NCI-H2081 (cell line): ENCODE measurements at regions not wholly inside any gene's neighbourhood (a gene's known extent, or its start where the extent isn't known, plus 50 kb on each side); places are given as distances from the start of the nearest gene placed in this dataset.
"Not testable (repeated sequence)": the region's sequence is repeated elsewhere in the genome, so short reads cannot be mapped to it uniquely, and the experiment has no call there.

Experiments used
- DNase-seq, 2 experiments: peaks; one replicate each; lab custom pipeline; 2025; lab: John Stamatoyannopoulos, UW

DNA sequence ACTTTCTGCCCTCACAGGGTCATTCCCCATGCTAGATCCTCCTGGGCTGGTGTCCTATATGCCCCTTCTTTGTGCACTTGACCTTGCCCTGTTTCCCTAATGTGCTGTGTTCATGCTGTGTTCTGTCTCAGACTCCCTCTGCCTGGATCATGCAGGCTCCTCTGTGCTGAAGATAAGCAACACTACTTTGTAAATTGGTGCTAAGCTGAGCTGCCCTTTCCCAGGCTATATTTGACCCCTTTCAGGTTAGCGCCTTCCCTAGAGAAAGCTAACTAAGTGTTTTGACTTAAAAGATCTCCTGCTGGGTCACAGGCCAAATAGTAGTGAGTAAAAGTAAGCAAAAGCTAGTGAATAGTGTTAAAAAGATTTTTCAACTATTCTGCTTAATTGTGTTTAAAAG lies 257.2 kb upstream of the RGPD4 start:
- no peak for DNase-seq

DNA sequence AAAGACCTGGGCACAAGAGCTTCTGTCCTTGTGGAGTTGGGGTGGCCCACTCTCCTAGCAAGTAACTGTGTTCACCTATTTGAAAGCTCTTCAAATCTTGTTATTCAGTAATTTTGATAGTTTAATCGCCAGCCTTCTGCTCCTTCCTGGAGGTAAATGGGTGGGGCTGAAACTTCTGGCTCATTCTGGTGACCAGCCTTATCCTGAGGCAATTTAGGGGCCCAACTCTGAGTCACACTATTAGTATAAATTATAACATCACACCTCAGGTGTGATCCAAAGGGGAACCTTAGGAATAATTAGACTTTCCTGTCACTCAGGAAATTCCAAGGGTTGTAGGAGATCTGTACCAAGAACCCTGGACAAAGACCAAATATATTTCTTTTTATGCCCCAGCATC lies 255.8 kb upstream of the RGPD4 start:
- DNase-seq = no peak

DNA sequence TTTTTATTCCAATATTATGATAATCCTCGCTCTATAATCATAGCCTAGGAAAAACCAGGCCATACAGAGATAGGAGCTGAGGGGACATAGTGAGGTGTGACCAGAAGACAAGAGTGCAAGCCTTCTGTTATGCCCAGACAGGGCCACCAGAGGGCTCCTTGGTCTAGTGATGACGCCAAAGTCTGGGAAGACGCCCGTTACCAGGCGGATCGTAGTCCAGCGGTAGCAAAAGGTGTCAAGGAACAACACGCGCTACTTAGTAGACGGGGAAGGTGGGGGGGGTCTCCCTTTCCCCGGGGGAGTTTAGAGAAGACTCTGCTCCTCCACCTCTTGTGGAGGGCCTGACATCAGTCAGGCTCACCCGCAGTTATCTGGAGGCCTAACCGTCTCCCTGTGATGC lies 253.8 kb upstream of the RGPD4 start:
- not testable (repeated sequence) for DNase-seq

DNA sequence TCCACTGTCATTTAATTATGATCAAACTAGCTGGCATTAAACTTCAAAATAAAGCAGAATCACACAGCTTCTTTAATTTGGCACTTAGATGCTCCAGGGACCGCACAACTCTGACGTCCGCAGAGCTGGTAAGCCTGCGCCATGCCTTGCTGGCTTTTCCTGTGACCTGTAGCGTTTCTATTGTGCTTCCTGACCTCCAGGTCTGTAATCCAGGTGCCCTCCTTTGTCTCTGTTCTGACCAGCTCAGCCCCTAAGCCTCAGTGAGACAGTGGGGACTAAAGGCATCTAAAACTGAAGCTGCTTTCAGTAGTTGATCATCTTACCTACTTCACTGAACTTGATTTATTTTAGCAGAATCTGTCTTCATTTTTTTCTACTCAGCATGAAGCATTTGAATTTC lies 249.7 kb upstream of the RGPD4 start:
- no peak for DNase-seq

DNA sequence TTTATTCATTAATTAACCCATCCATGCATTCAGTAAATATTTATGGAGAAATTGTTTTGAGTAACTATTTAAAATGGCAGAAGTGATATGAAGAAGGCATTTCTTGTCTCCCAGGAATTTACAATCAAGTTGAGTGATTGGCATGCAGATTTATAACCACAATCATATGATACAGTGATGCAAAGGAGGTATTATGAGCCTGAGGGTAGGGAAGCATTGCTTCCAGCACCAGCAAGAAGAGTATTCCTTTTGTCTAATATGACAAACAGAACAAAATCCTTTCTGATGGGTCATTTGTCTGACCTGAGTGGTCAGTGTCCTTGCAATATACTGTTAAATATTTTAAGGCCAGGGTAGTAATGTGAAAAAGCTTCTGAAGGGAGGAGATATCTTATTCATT lies 244.2 kb upstream of the RGPD4 start:
- no peak for DNase-seq

DNA sequence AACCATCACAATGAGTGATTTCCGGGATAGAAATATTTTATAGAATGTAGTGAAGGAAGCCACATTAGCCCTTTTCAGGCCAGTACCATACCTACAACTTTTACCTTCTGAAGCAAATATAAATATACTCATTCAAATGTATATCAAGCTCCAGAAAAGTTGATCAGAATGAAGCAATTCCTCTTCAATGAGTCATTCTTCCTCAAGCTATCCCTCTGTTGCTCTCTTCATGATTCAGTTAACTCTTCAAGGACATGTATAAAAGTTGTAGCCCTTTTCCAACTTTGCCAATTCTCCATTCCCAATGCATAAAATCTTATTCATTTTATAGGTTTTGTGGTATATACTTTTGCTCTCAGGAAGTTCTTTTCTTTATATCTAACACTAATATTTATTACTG lies 242.1 kb upstream of the RGPD4 start:
- DNase-seq = no peak

DNA sequence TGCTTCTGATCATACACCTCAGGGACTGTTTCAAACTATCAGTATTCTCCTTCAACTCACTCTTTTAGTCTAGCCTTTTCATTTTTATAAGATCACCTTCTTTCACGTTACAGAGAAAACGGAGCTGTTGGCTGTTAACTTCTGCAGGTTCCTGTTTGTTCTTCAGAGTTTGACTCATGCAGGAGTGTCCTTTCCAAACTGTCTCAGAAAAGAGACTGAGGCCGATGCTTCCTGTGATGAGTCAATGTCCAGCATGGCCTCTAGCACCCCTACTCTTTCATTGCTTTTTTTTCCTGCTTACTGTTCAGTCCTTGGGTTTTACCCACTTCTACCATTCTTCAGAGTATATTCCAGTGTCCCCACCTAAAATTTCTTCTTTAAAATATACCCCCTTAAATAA lies 240.8 kb upstream of the RGPD4 start:
- DNase-seq = no peak

DNA sequence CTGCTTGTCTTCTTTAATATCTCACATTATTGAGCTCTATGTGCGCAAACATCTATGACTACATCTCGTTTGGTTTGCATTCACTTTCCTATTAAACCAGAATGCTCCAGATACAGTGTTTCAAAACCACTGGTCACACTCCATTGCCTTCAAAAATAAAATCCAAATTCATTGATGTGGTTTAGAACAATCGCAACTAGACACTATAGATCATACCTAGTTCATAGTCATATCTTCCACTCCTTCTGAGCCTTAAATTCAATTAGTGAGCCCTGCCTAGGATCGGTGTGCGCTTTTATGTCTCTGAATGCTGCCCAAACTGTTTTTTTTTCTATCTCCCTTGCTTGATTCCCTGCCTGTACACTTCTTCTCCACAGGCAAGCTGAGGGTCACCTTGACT lies 238.5 kb upstream of the RGPD4 start:
- DNase-seq = no peak

DNA sequence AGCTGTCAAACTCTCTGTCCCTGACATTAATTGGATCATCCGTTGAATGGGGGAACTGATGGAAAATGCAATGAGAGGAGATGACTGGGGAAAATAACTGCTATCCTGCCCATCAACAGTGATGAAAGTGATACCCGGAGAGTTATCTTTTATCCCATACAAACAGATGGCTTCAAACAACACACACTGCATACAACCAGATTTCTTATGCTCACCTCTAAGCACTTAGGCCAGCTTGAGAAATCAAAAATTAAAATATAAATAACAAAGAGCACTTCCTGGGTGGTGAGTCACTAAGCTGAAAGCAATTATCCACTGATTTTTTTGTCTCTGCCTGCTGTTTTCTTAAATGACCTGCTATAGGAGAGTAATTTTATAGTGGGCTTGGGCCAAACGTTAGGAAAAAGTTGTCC lies 237.6 kb upstream of the RGPD4 start:
- peak; percentile 64 to 91 for DNase-seq

DNA sequence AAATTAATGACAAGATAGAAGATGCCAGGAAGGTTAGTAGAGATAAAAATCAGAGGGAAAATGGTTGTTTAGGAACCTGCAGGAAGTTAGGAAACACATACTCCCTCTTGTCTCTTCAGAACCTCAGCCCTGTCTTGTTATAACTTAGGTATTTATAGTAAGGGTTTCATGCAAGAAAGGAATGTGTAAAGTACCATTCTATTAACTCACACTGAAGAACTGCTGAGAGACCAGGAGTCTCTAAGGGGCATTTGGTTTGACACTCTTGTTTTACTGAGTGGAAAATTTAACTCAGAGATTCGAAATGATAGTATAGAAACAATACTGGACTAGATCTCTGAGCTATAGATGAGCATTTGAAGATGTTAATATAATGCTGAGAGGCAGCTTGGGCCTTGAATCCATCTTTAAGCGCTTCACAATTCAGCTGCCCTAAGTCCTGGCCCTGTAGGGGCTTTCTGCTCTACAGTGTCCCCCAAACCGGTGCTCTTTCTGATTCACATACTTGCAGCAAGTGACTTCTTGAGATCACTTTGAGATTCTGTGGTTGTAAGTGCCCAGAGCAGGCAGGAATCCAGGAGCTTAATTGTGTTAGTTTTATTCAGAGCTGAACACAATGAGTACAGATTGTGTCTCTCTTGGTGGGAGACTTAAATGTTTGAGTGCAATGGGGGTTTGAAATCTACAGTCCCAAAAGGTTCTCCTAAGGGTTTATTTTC lies 235.0 kb upstream of the RGPD4 start:
- no peak for DNase-seq

DNA sequence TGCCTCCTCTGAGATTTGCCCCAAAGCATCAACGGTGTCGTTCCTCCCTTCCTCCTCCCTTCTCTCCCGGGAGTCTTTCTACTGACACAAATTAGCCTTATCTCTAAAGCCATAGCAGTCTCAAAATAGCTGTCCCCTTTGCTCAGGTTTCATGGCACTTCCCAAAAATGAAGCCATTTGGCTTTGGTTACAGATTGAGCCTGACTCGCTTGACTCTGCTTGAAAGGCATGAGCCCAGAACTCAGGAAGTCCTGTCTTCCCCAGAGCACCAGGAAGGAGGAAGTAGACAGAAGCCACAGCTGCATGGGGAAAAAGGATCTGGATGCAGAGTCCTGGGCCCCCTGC lies 234.4 kb upstream of the RGPD4 start:
- DNase-seq = no peak

DNA sequence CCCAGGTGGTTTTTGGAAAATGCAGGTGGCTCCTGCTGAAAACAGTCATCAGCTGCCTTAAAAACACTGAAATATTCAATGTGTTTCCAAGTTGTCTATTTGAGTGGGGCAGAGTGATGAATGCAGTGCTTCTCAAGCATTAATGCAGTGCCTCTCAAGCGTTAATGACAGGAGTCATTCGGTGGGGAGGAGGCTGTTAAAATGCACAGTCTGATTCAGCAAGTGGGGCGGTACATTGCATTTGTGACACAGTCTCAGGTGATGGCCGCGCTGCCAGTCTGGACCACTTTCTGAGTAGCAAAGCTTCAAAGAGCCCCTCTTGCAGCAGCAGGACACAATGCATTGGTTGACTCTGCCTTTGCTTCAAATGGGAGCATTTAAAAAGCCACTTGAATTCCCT lies 231.4 kb upstream of the RGPD4 start:
- DNase-seq = no peak

DNA sequence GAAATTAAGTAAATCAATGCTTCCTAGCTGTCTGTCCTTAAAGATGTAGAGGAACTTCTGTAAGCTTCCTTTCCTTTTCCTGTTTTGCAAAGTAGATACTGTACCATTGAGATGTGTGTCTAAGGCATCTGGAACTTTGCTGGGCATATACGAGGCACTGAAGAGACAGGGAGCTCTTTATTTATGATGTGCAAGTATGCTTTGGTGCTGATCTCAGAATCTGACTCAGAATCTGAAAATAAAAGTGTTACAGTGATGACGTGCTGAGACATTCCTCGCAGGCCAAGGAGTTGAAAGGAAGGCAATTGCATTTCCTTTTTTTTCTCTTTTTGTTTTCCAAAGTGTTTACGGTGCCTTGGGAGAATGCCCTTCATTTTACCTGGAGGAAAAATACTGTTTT lies 230.9 kb upstream of the RGPD4 start:
- DNase-seq = no peak

DNA sequence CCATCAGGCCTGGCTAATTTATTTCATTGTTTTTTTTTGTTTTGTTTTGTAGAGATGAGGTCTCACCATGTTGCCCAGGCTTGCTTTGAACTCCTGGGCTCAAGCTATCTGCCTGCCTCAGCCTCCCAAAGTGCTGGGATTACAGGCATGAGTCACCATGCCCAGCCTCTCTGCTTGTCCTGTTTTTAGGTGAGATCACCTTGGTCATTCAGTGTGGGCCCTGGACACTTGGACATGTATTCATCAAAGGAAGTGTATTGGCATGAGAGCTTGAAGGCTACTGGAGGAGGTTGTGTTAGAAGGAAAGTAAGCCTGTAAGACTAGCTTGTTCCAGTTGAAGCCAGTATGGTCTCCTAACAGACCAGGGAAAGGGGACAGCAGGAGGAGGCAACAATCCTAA lies 229.2 kb upstream of the RGPD4 start:
- no peak for DNase-seq

DNA sequence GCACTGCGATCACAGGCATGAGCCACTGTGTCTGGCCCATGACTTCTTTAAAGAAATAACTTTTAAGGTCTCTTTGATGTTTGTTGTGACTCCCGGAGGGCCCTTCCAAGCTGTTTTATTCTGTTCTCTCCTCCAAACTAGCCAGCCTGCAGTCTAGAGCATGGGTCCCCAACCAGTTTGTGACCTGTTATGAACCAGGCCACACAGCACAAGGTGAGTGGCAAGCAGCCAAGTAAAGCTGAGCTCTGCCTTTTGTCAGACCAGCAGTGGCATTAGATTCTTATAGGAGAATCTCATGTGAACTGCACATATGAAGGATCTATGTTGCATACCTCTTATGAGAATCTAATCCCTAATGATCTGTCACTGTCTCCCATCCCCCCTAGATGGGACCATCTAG lies 223.9 kb upstream of the RGPD4 start:
- DNase-seq = no peak

DNA sequence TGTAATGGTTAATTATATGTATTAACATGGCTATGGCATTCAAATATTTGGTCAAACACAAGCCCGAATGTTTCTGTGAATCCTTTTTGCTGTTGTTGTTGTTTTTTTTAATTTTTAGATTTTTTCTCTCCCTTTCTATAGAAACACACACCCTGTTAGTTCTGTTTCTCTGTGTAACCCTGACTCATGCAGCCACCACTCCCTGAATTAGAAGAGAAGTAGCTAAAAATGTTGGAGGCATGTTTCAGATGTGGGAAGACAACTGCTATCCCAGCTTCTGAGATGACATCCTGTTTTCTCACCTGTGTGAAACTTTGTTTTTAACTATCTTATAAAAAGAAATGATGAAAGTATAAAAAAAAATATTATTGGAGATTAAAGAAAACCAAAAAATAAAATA lies 219.6 kb upstream of the RGPD4 start:
- no peak for DNase-seq

DNA sequence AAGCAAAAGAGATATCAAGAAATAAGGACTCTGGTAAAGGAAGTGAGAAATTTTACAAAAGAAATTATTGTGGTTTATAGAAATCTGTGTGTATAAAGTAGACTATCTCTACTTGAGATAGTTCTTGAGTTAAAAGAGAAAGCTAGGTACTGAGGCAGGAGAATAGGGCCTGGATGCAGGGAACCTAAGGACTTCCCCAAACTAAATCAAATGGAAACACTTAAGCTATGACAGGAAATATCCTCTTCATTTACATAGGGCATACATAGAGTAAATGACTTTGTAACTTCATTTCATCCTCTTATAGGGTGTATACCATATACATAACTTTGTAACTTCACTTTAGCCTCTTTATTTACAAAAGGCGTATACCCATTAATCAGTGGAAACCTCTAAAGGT lies 219.2 kb upstream of the RGPD4 start:
- no peak for DNase-seq

DNA sequence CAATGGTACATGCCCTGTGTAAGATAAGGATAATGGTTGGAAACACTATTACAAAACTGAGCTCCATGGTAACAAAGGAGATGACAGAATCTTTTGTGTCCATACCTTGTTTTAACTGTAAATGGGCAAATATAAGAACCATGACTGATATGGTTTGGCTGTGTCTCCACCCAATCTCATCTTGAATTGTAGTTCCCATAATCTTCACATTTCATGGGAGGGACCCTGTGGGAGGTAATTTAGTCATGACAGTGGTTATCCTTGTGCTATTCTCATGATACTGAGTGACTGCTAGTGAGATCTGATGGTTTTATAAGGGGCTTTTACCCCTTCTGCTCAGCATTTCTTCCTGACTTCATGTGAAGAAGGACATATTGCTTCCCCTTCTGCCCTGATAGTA lies 211.7 kb upstream of the RGPD4 start:
- DNase-seq = no peak

DNA sequence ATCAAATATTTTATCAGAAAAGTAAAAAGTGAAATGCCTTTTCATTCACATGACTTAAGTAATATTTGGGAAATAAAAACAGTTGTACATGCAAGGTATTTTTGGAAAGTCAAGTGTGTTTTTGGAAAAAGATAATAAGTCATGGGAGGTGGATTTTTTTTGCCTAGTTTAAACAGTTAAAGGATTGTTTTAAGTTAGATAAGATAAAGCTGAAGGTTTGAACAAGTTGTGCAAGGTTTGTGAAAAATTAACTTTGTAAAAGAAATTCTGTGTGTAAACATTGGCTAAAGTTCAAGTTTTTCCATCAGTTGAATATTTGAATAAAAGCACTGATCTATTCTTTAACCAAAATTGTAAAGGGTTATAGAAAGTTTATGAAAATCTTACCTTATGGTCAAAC lies 207.9 kb upstream of the RGPD4 start:
- no peak for DNase-seq

DNA sequence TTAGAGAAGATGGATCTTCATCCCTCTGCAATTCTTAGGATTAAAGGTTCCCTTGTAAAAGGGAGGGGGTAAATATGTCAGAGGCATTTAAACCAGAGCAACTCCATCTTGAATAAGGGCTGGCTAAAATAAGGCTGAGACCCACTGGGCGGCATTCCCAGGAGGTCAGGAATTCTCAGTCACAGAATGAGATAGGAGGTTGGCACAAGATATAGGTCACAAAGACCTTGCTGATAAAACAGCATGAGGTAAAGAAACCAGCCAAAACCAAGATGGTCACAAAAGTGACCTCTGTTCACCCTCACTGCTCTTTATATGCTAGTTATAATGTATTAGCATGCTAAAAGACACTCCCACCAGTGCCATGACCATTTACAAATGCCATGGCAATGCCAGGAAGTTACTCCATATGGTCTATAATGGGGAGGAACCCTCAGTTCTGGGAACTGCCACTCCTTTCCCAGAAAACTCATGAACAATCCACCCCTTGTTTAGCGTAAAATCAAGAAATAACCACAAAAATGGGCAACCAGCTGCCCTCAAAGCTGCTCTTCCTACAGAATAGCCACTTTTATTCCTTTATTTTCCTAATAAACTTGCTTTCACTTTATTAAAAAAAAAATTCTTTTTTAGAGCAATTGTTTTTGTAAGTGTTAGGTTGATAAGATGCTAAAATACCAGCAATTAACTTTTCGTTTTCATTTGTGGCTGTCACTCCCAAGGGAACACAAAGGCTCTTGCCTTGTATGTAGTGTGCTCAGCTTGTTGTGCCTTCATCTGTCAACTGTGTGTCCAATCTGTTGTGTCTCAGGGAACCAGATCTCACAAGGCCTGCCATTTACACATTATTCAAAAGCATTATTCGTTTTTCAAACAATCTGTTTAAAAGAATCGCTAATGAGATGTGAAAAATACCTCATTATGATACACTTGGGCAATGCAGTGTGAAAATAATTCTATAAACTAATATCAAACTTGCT lies 205.2 kb upstream of the RGPD4 start:
- DNase-seq = no peak

DNA sequence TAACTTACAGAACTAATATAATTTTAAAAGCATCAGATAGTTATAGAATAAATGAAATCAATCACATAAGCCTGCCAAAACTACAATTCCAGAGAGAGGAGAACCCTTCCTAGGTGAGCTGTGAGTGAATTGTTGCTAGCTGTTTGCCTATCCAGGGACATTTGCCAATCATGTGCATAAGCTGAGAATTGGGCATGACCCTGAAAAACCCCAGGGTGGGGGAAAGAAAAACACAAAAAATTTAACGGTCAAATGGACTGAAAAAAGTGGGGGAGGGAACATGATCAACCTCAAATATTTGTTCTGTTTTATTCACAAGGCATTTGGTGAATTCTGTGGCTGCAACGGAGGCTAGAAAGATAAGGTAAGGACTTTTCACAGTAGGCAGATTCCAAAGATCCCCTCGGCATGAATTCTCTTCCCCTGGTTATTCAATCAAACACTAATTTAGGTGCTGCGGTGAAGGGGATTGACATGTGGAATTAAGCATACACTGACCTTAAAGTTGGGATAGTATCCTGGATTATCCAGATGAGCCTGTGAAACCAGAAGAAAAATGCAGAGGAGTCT lies 203.9 kb upstream of the RGPD4 start:
- no peak for DNase-seq

DNA sequence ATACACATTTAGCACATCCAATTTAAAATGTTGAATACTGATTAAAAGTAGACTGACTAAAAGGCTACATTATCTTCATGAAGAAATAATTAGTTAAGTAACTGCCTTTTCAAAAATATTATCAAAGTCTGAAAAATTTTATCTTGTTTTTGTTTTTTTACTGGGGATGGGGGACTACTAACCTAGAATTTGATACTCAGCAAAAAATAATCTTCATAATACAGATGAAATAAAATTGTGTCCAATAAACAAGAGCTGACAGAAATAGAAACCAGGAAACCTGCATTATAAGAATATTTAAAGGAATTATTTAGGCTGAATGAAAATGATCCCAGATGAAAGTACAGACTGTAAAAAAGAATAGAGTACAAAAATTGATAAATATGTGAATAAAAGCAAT lies 200.7 kb upstream of the RGPD4 start:
- DNase-seq = no peak

DNA sequence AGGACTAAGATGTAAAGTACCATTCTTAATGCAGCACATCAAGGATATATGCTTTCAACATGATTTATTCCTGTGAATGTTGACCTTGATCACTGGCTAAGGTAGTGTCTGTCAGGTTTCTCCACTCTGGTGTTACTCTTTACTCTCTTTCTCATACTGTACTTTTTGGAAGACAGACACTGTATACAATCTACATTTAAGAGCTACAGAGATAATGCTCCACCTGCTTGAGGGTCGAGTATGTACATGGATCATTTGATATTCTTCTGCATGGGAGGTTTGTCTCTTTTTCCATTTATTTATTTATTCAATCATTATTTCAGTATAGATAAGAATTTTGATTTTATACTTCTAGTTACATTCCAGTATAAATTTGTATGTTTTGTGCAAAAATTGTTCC lies 199.5 kb upstream of the RGPD4 start:
- DNase-seq = no peak
